SK-N-SH (cell line): ENCODE measurements at regions not wholly inside any gene's neighbourhood (a gene's known extent, or its start where the extent isn't known, plus 50 kb on each side); places are given as distances from the start of the nearest gene placed in this dataset.

ENCODE experiments used
- CTCF ChIA-PET: fragments of 300-600, 350-600 bp; formaldehyde crosslinking; extraction: SDS; loops from one replicate; lab custom pipeline; 2021; lab: Yijun Ruan, JAX
- POLR2A ChIA-PET: fragments of 350-600 bp; sonication (Branson Sonifier 250); formaldehyde crosslinking; extraction: SDS; loops from one replicate; lab custom pipeline; 2020; ENCODE audit warnings: antibody characterized with exemption, inconsistent platforms; lab: Yijun Ruan, JAX
- DNase-seq: peaks from one replicate; pipeline ENCODE4 v3.0.0; 2012
- H2AFZ ChIP-seq: fragments of 200-600 bp; sonication (generic); 2 replicates; pipeline ENCODE4 v1.8.1; 2016; ENCODE audit warnings: antibody characterized with exemption, mild to moderate bottlenecking, low read depth
- H3F3A ChIP-seq: fragments of 200-600 bp; sonication (generic); replicated peaks from 2 replicates; pipeline ENCODE3; 2016; ENCODE audit warnings: antibody characterized with exemption, mild to moderate bottlenecking; ENCODE audit not compliant: insufficient read depth
- H3K27ac ChIP-seq, 2 experiments: fragments of 200-500 bp in 1 of 2; fragments of 200-600 bp in 1 of 2; sonication (Bioruptor generic) in 1 of 2; sonication (generic), shearing (Covaris generic) in 1 of 2; 2 replicates each; pipeline versions ENCODE4 v1.5.1 to v1.6.1; 2014 to 2016; ENCODE audit warnings: low read depth in 2 of 2, inconsistent platforms in 1 of 2, low read length in 1 of 2, mild to moderate bottlenecking in 1 of 2, mixed read lengths in 1 of 2
- H3K27me3 ChIP-seq: fragments of 200-600 bp; sonication (generic), shearing (Covaris generic); 2 replicates; pipeline ENCODE4 v1.6.1; 2016; ENCODE audit warnings: mixed run types; ENCODE audit not compliant: insufficient read depth
- H3K36me3 ChIP-seq, 2 experiments: fragments of 200-500 bp in 1 of 2; fragments of 200-600 bp in 1 of 2; sonication (Bioruptor generic) in 1 of 2; sonication (generic) in 1 of 2; replicated peaks in 1 of 2; 2 replicates each; pipeline versions ENCODE3 to v1.5.1; 2014 to 2016; ENCODE audit warnings: low read length in 1 of 2, mild to moderate bottlenecking in 1 of 2; ENCODE audit not compliant: insufficient read depth in 2 of 2, control insufficient read depth in 1 of 2
- H3K4me1 ChIP-seq, 2 experiments: fragments of 200-500 bp in 1 of 2; fragments of 200-600 bp in 1 of 2; sonication (Bioruptor generic) in 1 of 2; sonication (generic), shearing (Covaris generic) in 1 of 2; 2 replicates each; pipeline versions ENCODE4 v1.5.1 to v1.6.1; 2014 to 2016; ENCODE audit warnings: low read depth in 1 of 2, low read length in 1 of 2, mixed run types in 1 of 2; ENCODE audit not compliant: insufficient read depth in 2 of 2, control insufficient read depth in 1 of 2
- H3K4me2 ChIP-seq: fragments of 200-600 bp; sonication (generic), shearing (Covaris generic); 2 replicates; pipeline ENCODE4 v1.6.1; 2017; ENCODE audit warnings: mixed run types
- H3K4me3 ChIP-seq, 2 experiments: fragments of 200-500 bp in 1 of 2; fragments of 200-600 bp in 1 of 2; sonication (Bioruptor generic) in 1 of 2; sonication (generic), shearing (Covaris generic) in 1 of 2; 2 replicates each; pipeline versions ENCODE4 v1.5.1 to v1.8.1; 2014 to 2016; ENCODE audit warnings: low read depth in 2 of 2, inconsistent platforms in 1 of 2, low read length in 1 of 2, mild to moderate bottlenecking in 1 of 2, mixed read lengths in 1 of 2, moderate library complexity in 1 of 2
- H3K79me2 ChIP-seq: fragments of 200-600 bp; sonication (generic); 2 replicates; pipeline ENCODE4 v1.8.1; 2017; ENCODE audit warnings: mild to moderate bottlenecking; ENCODE audit not compliant: insufficient read depth
- H3K9ac ChIP-seq: fragments of 200-600 bp; sonication (generic); 2 replicates; pipeline ENCODE4 v1.6.1; 2017; ENCODE audit warnings: mixed run types
- H3K9me2 ChIP-seq: fragments of 200-600 bp; sonication (generic); 2 replicates; pipeline ENCODE4 v1.6.1; 2017; ENCODE audit warnings: mixed run types
- H3K9me3 ChIP-seq: fragments of 200-600 bp; sonication (generic); 2 replicates; pipeline ENCODE4 v1.6.1; 2017; ENCODE audit warnings: mixed run types, mild to moderate bottlenecking, moderate library complexity
- H4K20me1 ChIP-seq: fragments of 200-600 bp; sonication (generic); 2 replicates; pipeline ENCODE4 v1.6.1; 2017; ENCODE audit warnings: mild to moderate bottlenecking, mixed run types; ENCODE audit not compliant: insufficient read depth
- CHD2 ChIP-seq: fragments of 150-350 bp; IDR thresholded peaks from 2 replicates; pipeline ENCODE4 v1.6.1; 2018; ENCODE audit warnings: low read length; ENCODE audit not compliant: partially characterized antibody
- CTCF ChIP-seq: fragments of 200-600 bp; sonication (generic); IDR thresholded peaks from 2 replicates; pipeline ENCODE4 v1.6.1; 2017; ENCODE audit warnings: antibody characterized with exemption, mild to moderate bottlenecking, moderate library complexity
- ELF1 ChIP-seq: IDR thresholded peaks from 2 replicates; pipeline ENCODE4 v1.4.0; 2012
- EZH2phosphoT487 ChIP-seq: fragments of 200-600 bp; sonication (generic); IDR thresholded peaks from 2 replicates; pipeline ENCODE4 v1.6.1; 2017; ENCODE audit warnings: low read depth, mixed run types, mild to moderate bottlenecking, antibody characterized with exemption, moderate library complexity, borderline replicate concordance
- FOSL2 ChIP-seq: IDR thresholded peaks from 2 replicates; pipeline ENCODE4 v1.4.0; 2012; ENCODE audit warnings: low read depth, mild to moderate bottlenecking, moderate library complexity, borderline replicate concordance
- GATA2 ChIP-seq: sonication (generic); formaldehyde crosslinking; IDR thresholded peaks from 2 replicates; pipeline ENCODE4 v1.5.0; 2020; ENCODE audit warnings: mild to moderate bottlenecking, missing genetic modification reagents
- JUND ChIP-seq: IDR thresholded peaks from 2 replicates; pipeline ENCODE4 v1.4.0; 2012
- MEF2A ChIP-seq: IDR thresholded peaks from 2 replicates; pipeline ENCODE4 v1.4.0; 2012; ENCODE audit warnings: low read depth, borderline replicate concordance
- NFIC ChIP-seq: IDR thresholded peaks from 2 replicates; pipeline ENCODE4 v1.4.0; 2012; ENCODE audit warnings: borderline replicate concordance
- NRF1 ChIP-seq: IDR thresholded peaks from 2 replicates; pipeline ENCODE4 v1.6.1; 2012; ENCODE audit warnings: low read depth, mild to moderate bottlenecking, low read length
- POLR2AphosphoS5 ChIP-seq: IDR thresholded peaks from 2 replicates; pipeline ENCODE4 v1.6.1; 2012; ENCODE audit warnings: low read depth, low read length
- RAD21 ChIP-seq: IDR thresholded peaks from 2 replicates; pipeline ENCODE4 v1.6.1; 2012; ENCODE audit warnings: mild to moderate bottlenecking, low read length
- RCOR1 ChIP-seq: fragments of 150-350 bp; IDR thresholded peaks from 2 replicates; pipeline ENCODE4 v1.6.1; 2017; ENCODE audit warnings: antibody characterized with exemption, low read length
- RFX5 ChIP-seq: IDR thresholded peaks from 2 replicates; pipeline ENCODE4 v1.6.1; 2012; ENCODE audit warnings: mild to moderate bottlenecking, improper control_type of control experiment, low read length
- RXRA ChIP-seq: IDR thresholded peaks from 2 replicates; pipeline ENCODE4 v1.4.0; 2012; ENCODE audit warnings: low read depth, mild to moderate bottlenecking, borderline replicate concordance
- SMC3 ChIP-seq: IDR thresholded peaks from 2 replicates; pipeline ENCODE4 v1.6.1; 2012; ENCODE audit warnings: low read depth, low read length, improper control_type of control experiment
- TCF12 ChIP-seq: IDR thresholded peaks from 2 replicates; pipeline ENCODE4 v1.4.0; 2012
- TEAD4 ChIP-seq: IDR thresholded peaks from 2 replicates; pipeline ENCODE4 v1.4.0; 2012; ENCODE audit warnings: mild to moderate bottlenecking, borderline replicate concordance; ENCODE audit not compliant: insufficient read depth
- USF2 ChIP-seq: fragments of 150-350 bp; IDR thresholded peaks from 2 replicates; pipeline ENCODE4 v1.6.1; 2017; ENCODE audit warnings: antibody characterized with exemption, low read length, low read depth, borderline replicate concordance
- YY1 ChIP-seq: IDR thresholded peaks from 2 replicates; pipeline ENCODE4 v1.4.0; 2012; ENCODE audit warnings: low read depth, mild to moderate bottlenecking
- whole genome bisulfite sequencing: methylation state at CpG from one replicate; pipeline ENCODE4 v1.1.6; 2017; ENCODE audit warnings: low lambda C conversion rate; 5-methylcytosine and 5-hydroxymethylcytosine counted together
- TF ChIP-seq, protein P1 (sequence below): IDR thresholded peaks from 2 replicates; pipeline ENCODE4 v1.4.0; 2012; ENCODE audit warnings: low read depth, borderline replicate concordance
- TF ChIP-seq, protein P2 (sequence below): IDR thresholded peaks from 2 replicates; pipeline ENCODE4 v1.6.1; 2012; ENCODE audit warnings: mild to moderate bottlenecking, low read depth, low read length, moderate library complexity

DNA sequence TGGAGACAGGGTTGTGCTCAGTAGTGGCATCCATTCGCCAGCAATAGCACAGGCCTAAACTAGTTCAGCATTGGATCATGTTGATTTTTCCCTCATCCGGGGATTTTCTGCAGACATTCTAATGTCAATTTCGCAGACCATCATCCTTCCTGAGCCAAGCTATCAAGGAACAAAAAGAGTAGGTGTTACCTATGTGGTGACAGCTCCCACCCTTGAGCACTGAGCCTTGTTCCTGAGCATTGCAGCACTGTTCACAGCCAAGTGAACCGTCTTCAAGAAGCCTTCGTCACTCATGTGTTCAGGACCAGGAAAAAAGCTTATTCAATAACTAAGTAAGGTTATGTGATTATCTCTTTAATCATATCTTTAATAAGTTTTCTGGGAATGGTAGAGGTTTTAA, 576.2 kb downstream of the UQCRFS1 start:
- Histone ChIP-seq H4K20me1 (no peaks in the 10 kb centered on the region), H3K9me3 (no peaks in the 10 kb centered on the region; the same call in 1 of the 2 replicates), H3K9ac (no peak overlapping the region), H3K79me2 (no peaks in the 10 kb centered on the region), H3F3A (no peaks in the 10 kb centered on the region), H3K36me3 (no peaks in the 10 kb centered on the region), H3K4me2 (no peak overlapping the region), H3K9me2 (no peaks in the 10 kb centered on the region), H3K4me3 (no peak overlapping the region), H3K4me1 (no peaks in the 10 kb centered on the region), H2AFZ (no peak overlapping the region), H3K27me3 (0 out of 2 replicates have a peak, but pooled peaks cover 10% of the 10 kb centered on the region), H3K27ac (no peak overlapping the region)
- WGBS, result 1% methylated on average over 5 of the region's 5 CpGs
- DNase-seq, result no peak
- ChIA-PET POLR2A (no interaction called here), CTCF (interaction anchor here (0.9 to 1.3 kb wide), 2 partner anchors 17 to 170 kb away, joined by 3 read pairs; no protein-coding TSS in a partner anchor)
- no peak for TF ChIP-seq ELF1
- TF ChIP-seq NRF1, result no peak
- TF ChIP-seq NFIC, result no peak
- TF ChIP-seq EZH2phosphoT487, result no peak
- TF ChIP-seq JUND, result no peak
- TF ChIP-seq RFX5, result no peak
- no peak for TF ChIP-seq POLR2AphosphoS5
- no peak for TF ChIP-seq RAD21
- no peak for TF ChIP-seq RXRA

DNA sequence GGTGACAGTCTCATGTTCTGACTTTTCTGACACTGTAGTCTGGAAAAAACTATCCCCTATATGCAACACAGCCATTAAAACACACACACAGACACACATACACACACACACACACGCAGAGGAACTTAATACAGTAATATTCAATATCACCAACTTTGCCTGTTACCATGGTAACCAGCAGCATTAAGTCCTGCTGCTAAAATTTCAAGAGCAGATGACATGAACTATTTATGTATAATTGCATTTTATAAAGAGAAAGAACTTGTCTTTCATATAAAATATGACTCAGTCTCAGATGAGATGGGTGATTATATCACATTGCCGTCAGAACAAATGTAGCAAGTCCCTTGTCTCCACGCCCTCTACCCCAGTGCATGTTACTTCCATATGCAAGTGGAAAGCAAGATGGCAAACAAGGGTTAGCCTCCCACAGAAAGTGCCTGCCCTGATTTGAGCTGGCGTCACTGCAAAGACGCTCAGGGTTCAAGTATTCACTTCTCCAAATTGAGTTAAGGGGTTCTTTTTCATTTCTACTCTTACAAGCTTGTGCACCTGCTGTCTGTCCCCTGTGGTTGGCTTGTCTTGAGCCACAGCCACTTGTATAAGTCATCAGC, 576.8 kb downstream of the UQCRFS1 start:
- Histone ChIP-seq H4K20me1 (no peaks in the 10 kb centered on the region), H3K4me1 (no peaks in the 10 kb centered on the region), H3K4me2 (no peak overlapping the region), H3K4me3 (no peak overlapping the region), H3K27ac (no peak overlapping the region), H3K9me2 (no peaks in the 10 kb centered on the region), H3K9me3 (no peaks in the 10 kb centered on the region; the same call in 1 of the 2 replicates), H3K9ac (no peak overlapping the region), H3K36me3 (no peaks in the 10 kb centered on the region), H3F3A (no peaks in the 10 kb centered on the region), H2AFZ (no peak overlapping the region), H3K27me3 (0 out of 2 replicates have a peak, but pooled peaks cover 8% of the 10 kb centered on the region), H3K79me2 (no peaks in the 10 kb centered on the region)
- TF ChIP-seq RCOR1, result no peak
- TF ChIP-seq CTCF, result no peak
- no peak for TF ChIP-seq USF2
- no peak for TF ChIP-seq SMC3
- no peak for TF ChIP-seq ELF1
- no peak for TF ChIP-seq MEF2A
- TF ChIP-seq RFX5, result no peak
- TF ChIP-seq TEAD4, result no peak
- no peak for TF ChIP-seq GATA2 (CRISPR knock-in tag)
- no peak for TF ChIP-seq EZH2phosphoT487
- TF ChIP-seq, protein P1, sequence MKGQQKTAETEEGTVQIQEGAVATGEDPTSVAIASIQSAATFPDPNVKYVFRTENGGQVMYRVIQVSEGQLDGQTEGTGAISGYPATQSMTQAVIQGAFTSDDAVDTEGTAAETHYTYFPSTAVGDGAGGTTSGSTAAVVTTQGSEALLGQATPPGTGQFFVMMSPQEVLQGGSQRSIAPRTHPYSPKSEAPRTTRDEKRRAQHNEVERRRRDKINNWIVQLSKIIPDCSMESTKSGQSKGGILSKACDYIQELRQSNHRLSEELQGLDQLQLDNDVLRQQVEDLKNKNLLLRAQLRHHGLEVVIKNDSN, result no peak
- TF ChIP-seq TCF12, result no peak
- no peak for TF ChIP-seq JUND
- TF ChIP-seq CHD2, result no peak
- TF ChIP-seq, protein P2, sequence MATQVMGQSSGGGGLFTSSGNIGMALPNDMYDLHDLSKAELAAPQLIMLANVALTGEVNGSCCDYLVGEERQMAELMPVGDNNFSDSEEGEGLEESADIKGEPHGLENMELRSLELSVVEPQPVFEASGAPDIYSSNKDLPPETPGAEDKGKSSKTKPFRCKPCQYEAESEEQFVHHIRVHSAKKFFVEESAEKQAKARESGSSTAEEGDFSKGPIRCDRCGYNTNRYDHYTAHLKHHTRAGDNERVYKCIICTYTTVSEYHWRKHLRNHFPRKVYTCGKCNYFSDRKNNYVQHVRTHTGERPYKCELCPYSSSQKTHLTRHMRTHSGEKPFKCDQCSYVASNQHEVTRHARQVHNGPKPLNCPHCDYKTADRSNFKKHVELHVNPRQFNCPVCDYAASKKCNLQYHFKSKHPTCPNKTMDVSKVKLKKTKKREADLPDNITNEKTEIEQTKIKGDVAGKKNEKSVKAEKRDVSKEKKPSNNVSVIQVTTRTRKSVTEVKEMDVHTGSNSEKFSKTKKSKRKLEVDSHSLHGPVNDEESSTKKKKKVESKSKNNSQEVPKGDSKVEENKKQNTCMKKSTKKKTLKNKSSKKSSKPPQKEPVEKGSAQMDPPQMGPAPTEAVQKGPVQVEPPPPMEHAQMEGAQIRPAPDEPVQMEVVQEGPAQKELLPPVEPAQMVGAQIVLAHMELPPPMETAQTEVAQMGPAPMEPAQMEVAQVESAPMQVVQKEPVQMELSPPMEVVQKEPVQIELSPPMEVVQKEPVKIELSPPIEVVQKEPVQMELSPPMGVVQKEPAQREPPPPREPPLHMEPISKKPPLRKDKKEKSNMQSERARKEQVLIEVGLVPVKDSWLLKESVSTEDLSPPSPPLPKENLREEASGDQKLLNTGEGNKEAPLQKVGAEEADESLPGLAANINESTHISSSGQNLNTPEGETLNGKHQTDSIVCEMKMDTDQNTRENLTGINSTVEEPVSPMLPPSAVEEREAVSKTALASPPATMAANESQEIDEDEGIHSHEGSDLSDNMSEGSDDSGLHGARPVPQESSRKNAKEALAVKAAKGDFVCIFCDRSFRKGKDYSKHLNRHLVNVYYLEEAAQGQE, result no peak
- TF ChIP-seq FOSL2, result no peak
- TF ChIP-seq YY1, result no peak
- POLR2A ChIA-PET, result no interaction called here
- DNase-seq, result no peak
- WGBS, result 1% methylated on average over 5 of the region's 5 CpGs
- CTCF ChIA-PET, result no interaction called here
